Tibial nerve (tissue), 4 donors: ENCODE measurements at regions not wholly inside any gene's neighbourhood (a gene's known extent, or its start where the extent isn't known, plus 50 kb on each side); places are given as distances from the start of the nearest gene placed in this dataset.

ENCODE experiments used
- EP300 ChIP-seq, 2 donors: sonication (generic); formaldehyde crosslinking; IDR thresholded peaks; one replicate each; pipeline ENCODE4 v1.6.1; 2017; ENCODE audit warnings: antibody characterized with exemption in 2 of 2, mild to moderate bottlenecking in 1 of 2
- POLR2A ChIP-seq, 2 donors: fragments of 450-650 bp; IDR thresholded peaks; one replicate each; pipeline ENCODE4 v1.6.1; 2017; ENCODE audit warnings: antibody characterized with exemption in 2 of 2, mild to moderate bottlenecking in 2 of 2, moderate library complexity in 2 of 2
- TF ChIP-seq, protein P1 (sequence below), 5 experiments: fragments of 200-600 bp in 3 of 5; fragments of 450-650 bp in 2 of 5; sonication (generic) in 3 of 5; IDR thresholded peaks; one replicate each; pipeline ENCODE4 v1.5.1; 2016 to 2019; ENCODE audit warnings: antibody characterized with exemption in 5 of 5, mild to moderate bottlenecking in 3 of 5, moderate library complexity in 2 of 5

GRCh38 chr4:72846280-72847111, 223.0 kb downstream of the COX18 start:
- TF ChIP-seq, protein P1, sequence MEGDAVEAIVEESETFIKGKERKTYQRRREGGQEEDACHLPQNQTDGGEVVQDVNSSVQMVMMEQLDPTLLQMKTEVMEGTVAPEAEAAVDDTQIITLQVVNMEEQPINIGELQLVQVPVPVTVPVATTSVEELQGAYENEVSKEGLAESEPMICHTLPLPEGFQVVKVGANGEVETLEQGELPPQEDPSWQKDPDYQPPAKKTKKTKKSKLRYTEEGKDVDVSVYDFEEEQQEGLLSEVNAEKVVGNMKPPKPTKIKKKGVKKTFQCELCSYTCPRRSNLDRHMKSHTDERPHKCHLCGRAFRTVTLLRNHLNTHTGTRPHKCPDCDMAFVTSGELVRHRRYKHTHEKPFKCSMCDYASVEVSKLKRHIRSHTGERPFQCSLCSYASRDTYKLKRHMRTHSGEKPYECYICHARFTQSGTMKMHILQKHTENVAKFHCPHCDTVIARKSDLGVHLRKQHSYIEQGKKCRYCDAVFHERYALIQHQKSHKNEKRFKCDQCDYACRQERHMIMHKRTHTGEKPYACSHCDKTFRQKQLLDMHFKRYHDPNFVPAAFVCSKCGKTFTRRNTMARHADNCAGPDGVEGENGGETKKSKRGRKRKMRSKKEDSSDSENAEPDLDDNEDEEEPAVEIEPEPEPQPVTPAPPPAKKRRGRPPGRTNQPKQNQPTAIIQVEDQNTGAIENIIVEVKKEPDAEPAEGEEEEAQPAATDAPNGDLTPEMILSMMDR (IDR thresholded peaks at IDR 0.05): no peak
- TF ChIP-seq EP300 (IDR thresholded peaks at IDR 0.05) (no peak), POLR2A (IDR thresholded peaks at IDR 0.05) (no peak)
